LNCaP clone FGC (cell line): ENCODE measurements at regions not wholly inside any gene's neighbourhood (a gene's known extent, or its start where the extent isn't known, plus 50 kb on each side); places are given as distances from the start of the nearest gene placed in this dataset.

Experiments
- DNase-seq: peaks from one replicate; pipeline ENCODE4 v3.0.0-alpha.2; 2011; ENCODE audit warnings: low read depth
- H3K4me3 ChIP-seq: 2 replicates; pipeline ENCODE4 v1.5.1; 2011; ENCODE audit warnings: mild to moderate bottlenecking, low read depth, low read length, control low read depth
- CTCF ChIP-seq: IDR thresholded peaks from 2 replicates; pipeline ENCODE4 v1.5.1; 2012; ENCODE audit warnings: mild to moderate bottlenecking; ENCODE audit not compliant: control insufficient read depth, insufficient read depth; ENCODE audit errors: extremely low read depth

DNA sequence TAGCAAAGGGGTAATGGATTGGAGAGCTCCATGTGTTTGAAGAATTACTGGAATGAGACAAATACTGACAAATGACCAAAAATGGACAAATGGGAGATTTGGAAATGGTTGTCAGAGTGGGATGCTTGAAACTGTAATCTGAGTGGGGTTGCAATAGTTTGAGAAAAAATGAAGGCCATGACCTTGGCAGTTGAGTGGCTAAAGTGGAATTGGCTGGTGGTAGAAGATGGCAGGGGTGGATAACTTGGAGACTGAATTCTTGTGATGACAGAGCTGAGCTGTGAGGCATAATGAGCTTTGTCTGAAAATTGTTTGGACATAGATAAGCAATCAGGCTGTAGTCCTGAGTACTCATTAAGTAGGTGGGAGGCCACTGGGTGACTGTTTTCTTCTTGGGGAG is 222.5 kb upstream of the PRICKLE1 start:
- no peak for TF ChIP-seq CTCF
- no peak for DNase-seq
- H3K4me3 ChIP-seq: no peak overlapping the region

GRCh38 chr12:42810006-42810405 is 220.5 kb upstream of the PRICKLE1 start:
- no peak overlapping the region for H3K4me3 ChIP-seq
- TF ChIP-seq CTCF: no peak
- no peak for DNase-seq

- TF ChIP-seq CTCF: no peak
- no peak overlapping the region for H3K4me3 ChIP-seq
- DNase-seq: no peak
Observed at GRCh38 chr12:42809226-42809625, 219.7 kb upstream of the PRICKLE1 start.

DNA sequence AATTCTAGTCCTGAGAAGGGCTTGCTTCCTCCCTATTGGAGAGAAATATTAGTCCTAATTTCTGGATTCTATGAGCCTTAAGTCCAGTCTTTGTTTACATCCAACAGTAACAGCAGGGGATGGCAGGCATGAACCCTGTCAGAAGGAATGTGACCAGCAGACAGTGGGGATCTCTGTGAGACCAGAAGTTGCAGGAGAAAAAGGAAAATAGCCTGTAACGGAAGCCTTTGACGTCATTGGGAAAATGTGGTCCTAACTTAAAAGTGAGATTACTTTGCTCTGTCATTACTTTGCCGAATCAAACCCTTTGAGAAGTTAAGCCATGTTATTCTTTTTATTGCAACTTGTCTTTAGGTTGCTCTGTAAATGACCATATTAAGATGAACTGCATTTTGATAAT is 218.2 kb upstream of the PRICKLE1 start:
- no peak for DNase-seq
- no peak overlapping the region for H3K4me3 ChIP-seq
- no peak for TF ChIP-seq CTCF

DNA sequence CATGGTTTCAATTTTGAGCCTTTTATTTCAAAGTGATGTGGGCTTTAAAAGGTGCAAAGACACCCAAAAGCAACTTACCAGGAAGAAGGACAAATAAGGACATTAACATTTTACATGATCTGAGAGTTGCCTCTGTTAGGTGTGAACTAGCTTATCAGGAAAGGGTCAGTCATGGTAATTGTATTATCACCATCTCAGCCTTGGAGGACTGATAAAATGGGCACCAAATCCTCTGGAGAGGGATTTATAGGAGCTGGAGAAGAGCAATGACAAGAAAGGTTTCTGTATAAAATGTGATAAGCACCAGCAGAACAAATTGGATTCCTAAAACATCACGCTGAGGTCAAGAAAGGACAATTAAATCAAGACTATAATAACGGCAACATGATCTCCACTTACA is 217.7 kb upstream of the PRICKLE1 start:
- no peak for TF ChIP-seq CTCF
- DNase-seq: no peak
- H3K4me3 ChIP-seq: no peak overlapping the region

GRCh38 chr12:42804928-42805327 is 215.4 kb upstream of the PRICKLE1 start:
- DNase-seq: no peak
- TF ChIP-seq CTCF: no peak
- no peak overlapping the region for H3K4me3 ChIP-seq

GRCh38 chr12:42802785-42803189 is 213.2 kb upstream of the PRICKLE1 start:
- no peak for TF ChIP-seq CTCF
- H3K4me3 ChIP-seq: no peak overlapping the region
- no peak for DNase-seq
